ENCODE measurements at regions not wholly inside any gene's neighbourhood (a gene's known extent, or its start where the extent isn't known, plus 50 kb on each side); places are given as distances from the start of the nearest gene placed in this dataset.

DNA sequence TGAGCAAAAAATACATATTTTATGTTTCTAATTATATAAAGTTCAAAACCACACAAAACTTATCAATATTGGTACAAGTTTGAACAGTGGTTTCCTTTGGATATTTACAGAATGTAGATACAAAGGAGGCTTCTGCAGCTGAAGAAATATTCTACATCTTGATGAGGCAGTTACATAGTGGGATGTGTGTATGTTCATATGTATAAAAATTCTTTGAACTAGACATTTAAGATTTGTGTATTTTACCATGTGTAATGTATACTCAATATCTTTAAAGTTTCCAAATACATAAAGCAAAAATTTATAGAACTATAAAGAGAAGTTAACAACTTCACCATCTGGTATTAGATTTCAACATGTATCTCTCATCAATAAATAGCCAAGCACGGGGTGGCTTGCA, 80.7 kb upstream of the TNFSF4 start:
- no peak for DNase-seq (ENCODE audit: extremely low read depth, low read depth)
- TF ChIP-seq CTCF (IDR thresholded peaks at IDR 0.05; ENCODE audit: low read depth, low read length): no peak

GRCh38 chr1:173293756-173294155, 86.6 kb upstream of the TNFSF4 start:
- TF ChIP-seq CTCF (IDR thresholded peaks at IDR 0.05; ENCODE audit: low read depth, low read length): no peak
- DNase-seq (ENCODE audit: extremely low read depth, low read depth): no peak

DNA sequence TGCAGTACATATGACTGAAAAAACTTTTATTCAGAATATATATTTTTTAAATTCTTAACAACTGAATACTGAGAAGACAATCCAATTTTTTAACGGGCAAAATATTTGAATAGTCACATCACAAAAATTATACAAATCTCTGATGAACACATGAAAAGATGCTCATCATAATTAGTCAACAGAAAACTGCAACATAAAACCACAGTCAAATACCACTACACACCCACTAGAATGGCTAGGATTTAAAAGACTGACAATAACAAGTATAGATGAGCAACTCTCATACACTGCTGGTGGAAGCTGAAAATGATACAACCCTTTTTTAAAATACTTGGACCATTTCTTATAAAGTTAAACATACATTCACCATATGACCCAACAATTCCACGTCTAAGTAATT, 87.7 kb upstream of the TNFSF4 start:
- no peak for DNase-seq (ENCODE audit: extremely low read depth, low read depth)
- TF ChIP-seq CTCF (IDR thresholded peaks at IDR 0.05; ENCODE audit: low read depth, low read length): no peak

DNA sequence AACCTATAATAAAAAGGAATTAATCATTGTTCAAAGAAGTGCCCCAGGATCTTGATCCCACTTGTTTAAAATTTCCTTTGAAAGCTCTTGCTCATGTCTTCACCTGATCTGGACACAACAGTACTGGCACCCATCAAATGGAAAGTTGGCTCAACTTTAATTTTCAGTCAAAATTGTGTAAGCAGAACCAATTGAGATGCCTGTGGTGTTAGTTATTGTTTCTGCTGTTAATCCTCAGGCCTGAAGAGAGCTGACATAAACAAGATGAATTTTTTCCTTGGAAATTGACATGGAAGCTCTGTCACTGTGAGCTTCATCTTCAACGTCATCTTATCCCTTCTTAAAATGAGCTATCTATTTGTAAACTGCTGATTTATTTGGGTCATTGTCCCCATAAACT, 88.3 kb upstream of the TNFSF4 start:
- DNase-seq (ENCODE audit: extremely low read depth, low read depth): no peak
- no peak for TF ChIP-seq CTCF (IDR thresholded peaks at IDR 0.05; ENCODE audit: low read depth, low read length)

DNA sequence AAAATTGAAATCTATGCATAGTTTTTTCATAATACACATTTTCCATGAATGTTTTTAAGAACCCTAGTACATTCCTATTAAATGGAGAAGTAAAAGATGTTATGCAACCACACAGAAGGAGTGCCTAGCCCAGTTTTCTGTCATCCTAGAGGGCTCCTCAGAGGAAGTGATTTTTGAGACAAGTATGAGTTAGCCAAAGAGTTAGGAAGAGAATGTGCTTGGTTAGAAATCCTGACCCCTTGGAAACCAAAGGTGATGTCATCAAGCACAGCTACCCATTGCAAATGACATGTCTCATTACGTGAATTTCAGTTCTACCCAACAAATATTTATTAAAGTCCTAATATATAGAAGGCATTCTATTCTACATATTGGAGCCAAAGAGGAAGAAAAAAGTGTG, 88.9 kb upstream of the TNFSF4 start:
- no peak for TF ChIP-seq CTCF (IDR thresholded peaks at IDR 0.05; ENCODE audit: low read depth, low read length)
- no peak for DNase-seq (ENCODE audit: extremely low read depth, low read depth)

GRCh38 chr1:173297798-173298391, 90.8 kb upstream of the TNFSF4 start:
- no peak for TF ChIP-seq CTCF (IDR thresholded peaks at IDR 0.05; ENCODE audit: low read depth, low read length)
- DNase-seq (ENCODE audit: extremely low read depth, low read depth): no peak

- DNase-seq (ENCODE audit: extremely low read depth, low read depth): no peak
- no peak for TF ChIP-seq CTCF (IDR thresholded peaks at IDR 0.05; ENCODE audit: low read depth, low read length)
Measured at GRCh38 chr1:173300061-173301044, 93.2 kb upstream of the TNFSF4 start.
